GM08714 (cell line): ENCODE measurements at regions not wholly inside any gene's neighbourhood (a gene's known extent, or its start where the extent isn't known, plus 50 kb on each side); places are given as distances from the start of the nearest gene placed in this dataset.
"Not testable (repeated sequence)": the region's sequence is repeated elsewhere in the genome, so short reads cannot be mapped to it uniquely, and the experiment has no call there.

Source experiments
- H3K4me3 ChIP-seq: fragments of 200-500 bp; sonication (Bioruptor generic); 2 replicates; pipeline ENCODE4 v1.5.1; 2014; ENCODE audit warnings: mild to moderate bottlenecking, low read length, inconsistent platforms
- ZNF274 ChIP-seq: IDR thresholded peaks from 2 replicates; pipeline ENCODE4 v1.6.1; 2012; ENCODE audit warnings: mild to moderate bottlenecking, low read depth, low read length

GRCh38 chrX:40864972-40865371, 129.6 kb upstream of the MED14 start:
- H3K4me3 ChIP-seq = no peak overlapping the region
- no peak for TF ChIP-seq ZNF274

GRCh38 chrX:40866893-40867292, 131.6 kb upstream of the MED14 start:
- H3K4me3 ChIP-seq = no peak overlapping the region
- TF ChIP-seq ZNF274 = no peak

- H3K4me3 ChIP-seq = no peak overlapping the region
- no peak for TF ChIP-seq ZNF274
Measured at GRCh38 chrX:40867352-40867751, 132.0 kb upstream of the MED14 start.

- H3K4me3 ChIP-seq = no peak overlapping the region
- no peak for TF ChIP-seq ZNF274
Measured at GRCh38 chrX:40868868-40869267, 133.5 kb upstream of the MED14 start.

GRCh38 chrX:40870982-40871381, 135.6 kb upstream of the MED14 start:
- not testable (repeated sequence) for H3K4me3 ChIP-seq

- no peak for TF ChIP-seq ZNF274
- no peak overlapping the region for H3K4me3 ChIP-seq
Measured at GRCh38 chrX:40871385-40872082, 136.2 kb upstream of the MED14 start.

- no peak for TF ChIP-seq ZNF274
- no peak overlapping the region for H3K4me3 ChIP-seq
Measured at GRCh38 chrX:40872351-40872750, 137.0 kb upstream of the MED14 start.

GRCh38 chrX:40875476-40875875, 140.1 kb upstream of the MED14 start:
- TF ChIP-seq ZNF274 = no peak
- no peak overlapping the region for H3K4me3 ChIP-seq

GRCh38 chrX:40877887-40878286, 142.5 kb upstream of the MED14 start:
- no peak overlapping the region for H3K4me3 ChIP-seq
- no peak for TF ChIP-seq ZNF274

GRCh38 chrX:40878766-40879165, 143.4 kb upstream of the MED14 start:
- no peak for TF ChIP-seq ZNF274
- H3K4me3 ChIP-seq = no peak overlapping the region

GRCh38 chrX:40879172-40879571, 143.8 kb upstream of the MED14 start:
- H3K4me3 ChIP-seq = not testable (repeated sequence)

- no peak for TF ChIP-seq ZNF274
- no peak overlapping the region for H3K4me3 ChIP-seq
Measured at GRCh38 chrX:40880712-40881111, 145.4 kb upstream of the MED14 start.

- TF ChIP-seq ZNF274 = no peak
- H3K4me3 ChIP-seq = no peak overlapping the region
Measured at GRCh38 chrX:40883021-40883619, 147.8 kb upstream of the MED14 start.

- no peak overlapping the region for H3K4me3 ChIP-seq
- TF ChIP-seq ZNF274 = no peak
Measured at GRCh38 chrX:40885989-40886388, 150.6 kb upstream of the MED14 start.

GRCh38 chrX:40887476-40887875, 152.1 kb upstream of the MED14 start:
- TF ChIP-seq ZNF274 = no peak
- no peak overlapping the region for H3K4me3 ChIP-seq

GRCh38 chrX:40891798-40892197, 156.5 kb upstream of the MED14 start:
- TF ChIP-seq ZNF274 = no peak

More at GRCh38 chrX:40891798-40892197, 156.5 kb upstream of the MED14 start:
- H3K4me3 ChIP-seq = no peak overlapping the region
